ENCODE measurements at regions not wholly inside any gene's neighbourhood (a gene's known extent, or its start where the extent isn't known, plus 50 kb on each side); places are given as distances from the start of the nearest gene placed in this dataset.

GRCh38 chr4:100268789-100269188, 78.5 kb upstream of the DDIT4L start:
- Histone ChIP-seq H3K4me2 (ENCODE audit: low read length, poor library complexity, severe bottlenecking) (no peak overlapping the region), H2AFZ (ENCODE audit: low read depth, low read length) (no peak overlapping the region), H2AK5ac (ENCODE audit: low read length, severe bottlenecking) (no peak overlapping the region), H3K27ac (ENCODE audit: low read length, poor library complexity, severe bottlenecking) (no peak overlapping the region), H3K36me3 (ENCODE audit: control insufficient read depth in 1 of 2, insufficient read depth in 2 of 2, low read depth in 1 of 2, low read length in 2 of 2) (no peaks in the 10 kb centered on the region), H2BK15ac (ENCODE audit: low read depth, poor library complexity, severe bottlenecking) (no peak overlapping the region), H2BK120ac (ENCODE audit: low read depth, low read length) (no peak overlapping the region), H3K18ac (ENCODE audit: low read depth in 1 of 2, low read length in 2 of 2) (no peak overlapping the region), H3K9me3 (ENCODE audit: control insufficient read depth, low read length) (peaks cover 12% of the 10 kb centered on the region), H4K91ac (ENCODE audit: low read length) (no peak overlapping the region), H3K79me1 (replicated peaks; ENCODE audit: low read length, poor library complexity, severe bottlenecking) (no peaks in the 10 kb centered on the region), H3K14ac (ENCODE audit: low read length in 2 of 2) (no peak overlapping the region), H3K4me1 (ENCODE audit: control insufficient read depth, insufficient read depth, low read depth, low read length) (no peaks in the 10 kb centered on the region), H3K4ac (ENCODE audit: low read depth in 1 of 2, low read length in 2 of 2) (no peak overlapping the region), H2BK12ac (ENCODE audit: low read length in 2 of 2) (no peak overlapping the region), H3K27me3 (ENCODE audit: control insufficient read depth in 1 of 2, insufficient read depth in 1 of 2, low read length in 2 of 2) (no peaks in the 10 kb centered on the region), H3K23ac (ENCODE audit: low read length in 2 of 2) (no peak overlapping the region), H4K8ac (ENCODE audit: low read length) (no peak overlapping the region), H2BK5ac (ENCODE audit: low read depth, low read length, poor library complexity, severe bottlenecking) (no peak overlapping the region), H3K9ac (ENCODE audit: low read length) (no peak overlapping the region), H3K4me3 (ENCODE audit: insufficient read depth in 1 of 2, low read depth in 1 of 2, low read length in 2 of 2) (no peak overlapping the region)
- DNase-seq: no peak
- WGBS: 20% methylated on average over 1 of the region's 2 CpGs

- no peak overlapping the region for H3K23ac ChIP-seq (ENCODE audit: low read length in 2 of 2)
- H2BK12ac ChIP-seq (ENCODE audit: low read length in 2 of 2): no peak overlapping the region
- H3K27me3 ChIP-seq (ENCODE audit: control insufficient read depth in 1 of 2, insufficient read depth in 1 of 2, low read length in 2 of 2): no peaks in the 10 kb centered on the region
- no peak overlapping the region for H3K18ac ChIP-seq (ENCODE audit: low read depth in 1 of 2, low read length in 2 of 2)
- H3K9me3 ChIP-seq (ENCODE audit: control insufficient read depth, low read length): peaks cover 3% of the 10 kb centered on the region
- H3K36me3 ChIP-seq (ENCODE audit: control insufficient read depth in 1 of 2, insufficient read depth in 2 of 2, low read depth in 1 of 2, low read length in 2 of 2): no peaks in the 10 kb centered on the region
- no peak overlapping the region for H4K8ac ChIP-seq (ENCODE audit: low read length)
- H2AFZ ChIP-seq (ENCODE audit: low read depth, low read length): no peak overlapping the region
- H3K4me3 ChIP-seq (ENCODE audit: insufficient read depth in 1 of 2, low read depth in 1 of 2, low read length in 2 of 2): no peak overlapping the region
- H3K79me1 ChIP-seq (replicated peaks; ENCODE audit: low read length, poor library complexity, severe bottlenecking): no peaks in the 10 kb centered on the region
- H3K4ac ChIP-seq (ENCODE audit: low read depth in 1 of 2, low read length in 2 of 2): no peak overlapping the region
- no peak for DNase-seq
- no peak overlapping the region for H4K91ac ChIP-seq (ENCODE audit: low read length)
- no peak overlapping the region for H2BK5ac ChIP-seq (ENCODE audit: low read depth, low read length, poor library complexity, severe bottlenecking)
- no peaks in the 10 kb centered on the region for H3K4me1 ChIP-seq (ENCODE audit: control insufficient read depth, insufficient read depth, low read depth, low read length)
- H2BK15ac ChIP-seq (ENCODE audit: low read depth, poor library complexity, severe bottlenecking): no peak overlapping the region
- H2AK5ac ChIP-seq (ENCODE audit: low read length, severe bottlenecking): no peak overlapping the region
- H3K14ac ChIP-seq (ENCODE audit: low read length in 2 of 2): no peak overlapping the region
- 88% methylated on average over 2 of the region's 2 CpGs for WGBS
- no peak overlapping the region for H3K4me2 ChIP-seq (ENCODE audit: low read length, poor library complexity, severe bottlenecking)
- no peak overlapping the region for H3K27ac ChIP-seq (ENCODE audit: low read length, poor library complexity, severe bottlenecking)
- H3K9ac ChIP-seq (ENCODE audit: low read length): no peak overlapping the region
- no peak overlapping the region for H2BK120ac ChIP-seq (ENCODE audit: low read depth, low read length)
Measured at GRCh38 chr4:100261346-100261745, 71.1 kb upstream of the DDIT4L start.

GRCh38 chr4:100258675-100259074, 68.4 kb upstream of the DDIT4L start:
- Histone ChIP-seq H2AFZ (ENCODE audit: low read depth, low read length) (no peak overlapping the region), H2BK12ac (ENCODE audit: low read length in 2 of 2) (no peak overlapping the region), H3K18ac (ENCODE audit: low read depth in 1 of 2, low read length in 2 of 2) (no peak overlapping the region), H3K14ac (ENCODE audit: low read length in 2 of 2) (no peak overlapping the region), H3K79me1 (replicated peaks; ENCODE audit: low read length, poor library complexity, severe bottlenecking) (no peaks in the 10 kb centered on the region), H3K9ac (ENCODE audit: low read length) (no peak overlapping the region), H2BK5ac (ENCODE audit: low read depth, low read length, poor library complexity, severe bottlenecking) (no peak overlapping the region), H2BK15ac (ENCODE audit: low read depth, poor library complexity, severe bottlenecking) (no peak overlapping the region), H3K4me2 (ENCODE audit: low read length, poor library complexity, severe bottlenecking) (no peak overlapping the region), H2BK120ac (ENCODE audit: low read depth, low read length) (no peak overlapping the region), H2AK5ac (ENCODE audit: low read length, severe bottlenecking) (no peak overlapping the region), H3K27ac (ENCODE audit: low read length, poor library complexity, severe bottlenecking) (no peak overlapping the region), H3K36me3 (ENCODE audit: control insufficient read depth in 1 of 2, insufficient read depth in 2 of 2, low read depth in 1 of 2, low read length in 2 of 2) (no peaks in the 10 kb centered on the region), H3K23ac (ENCODE audit: low read length in 2 of 2) (no peak overlapping the region), H4K91ac (ENCODE audit: low read length) (no peak overlapping the region), H3K4ac (ENCODE audit: low read depth in 1 of 2, low read length in 2 of 2) (no peak overlapping the region), H3K9me3 (ENCODE audit: control insufficient read depth, low read length) (peaks cover 1% of the 10 kb centered on the region), H4K8ac (ENCODE audit: low read length) (no peak overlapping the region), H3K4me1 (ENCODE audit: control insufficient read depth, insufficient read depth, low read depth, low read length) (no peaks in the 10 kb centered on the region), H3K27me3 (ENCODE audit: control insufficient read depth in 1 of 2, insufficient read depth in 1 of 2, low read length in 2 of 2) (no peaks in the 10 kb centered on the region), H3K4me3 (ENCODE audit: insufficient read depth in 1 of 2, low read depth in 1 of 2, low read length in 2 of 2) (no peak overlapping the region)
- no CpG with 5 or more reads among the region's 2 CpGs for WGBS
- no peak for DNase-seq

GRCh38 chr4:100257567-100257966, 67.3 kb upstream of the DDIT4L start:
- Histone ChIP-seq H3K27ac (ENCODE audit: low read length, poor library complexity, severe bottlenecking) (no peak overlapping the region), H2AK5ac (ENCODE audit: low read length, severe bottlenecking) (no peak overlapping the region), H2BK15ac (ENCODE audit: low read depth, poor library complexity, severe bottlenecking) (no peak overlapping the region), H3K18ac (ENCODE audit: low read depth in 1 of 2, low read length in 2 of 2) (no peak overlapping the region), H3K79me1 (replicated peaks; ENCODE audit: low read length, poor library complexity, severe bottlenecking) (no peaks in the 10 kb centered on the region), H4K91ac (ENCODE audit: low read length) (no peak overlapping the region), H3K27me3 (ENCODE audit: control insufficient read depth in 1 of 2, insufficient read depth in 1 of 2, low read length in 2 of 2) (no peaks in the 10 kb centered on the region), H3K4me1 (ENCODE audit: control insufficient read depth, insufficient read depth, low read depth, low read length) (no peaks in the 10 kb centered on the region), H3K4me3 (ENCODE audit: insufficient read depth in 1 of 2, low read depth in 1 of 2, low read length in 2 of 2) (no peak overlapping the region), H2BK5ac (ENCODE audit: low read depth, low read length, poor library complexity, severe bottlenecking) (no peak overlapping the region), H3K4ac (ENCODE audit: low read depth in 1 of 2, low read length in 2 of 2) (no peak overlapping the region), H3K36me3 (ENCODE audit: control insufficient read depth in 1 of 2, insufficient read depth in 2 of 2, low read depth in 1 of 2, low read length in 2 of 2) (no peaks in the 10 kb centered on the region), H2BK120ac (ENCODE audit: low read depth, low read length) (no peak overlapping the region), H3K4me2 (ENCODE audit: low read length, poor library complexity, severe bottlenecking) (no peak overlapping the region), H3K9me3 (ENCODE audit: control insufficient read depth, low read length) (no peaks in the 10 kb centered on the region), H3K23ac (ENCODE audit: low read length in 2 of 2) (no peak overlapping the region), H2BK12ac (ENCODE audit: low read length in 2 of 2) (no peak overlapping the region), H4K8ac (ENCODE audit: low read length) (no peak overlapping the region), H3K9ac (ENCODE audit: low read length) (no peak overlapping the region), H3K14ac (ENCODE audit: low read length in 2 of 2) (no peak overlapping the region), H2AFZ (ENCODE audit: low read depth, low read length) (no peak overlapping the region)
- DNase-seq: no peak
- WGBS: 47% methylated on average over 1 of the region's 1 CpG
